ENCODE measurements at regions not wholly inside any gene's neighbourhood (a gene's known extent, or its start where the extent isn't known, plus 50 kb on each side); places are given as distances from the start of the nearest gene placed in this dataset.
"Not testable (repeated sequence)": the region's sequence is repeated elsewhere in the genome, so short reads cannot be mapped to it uniquely, and the experiment has no call there.

DNA sequence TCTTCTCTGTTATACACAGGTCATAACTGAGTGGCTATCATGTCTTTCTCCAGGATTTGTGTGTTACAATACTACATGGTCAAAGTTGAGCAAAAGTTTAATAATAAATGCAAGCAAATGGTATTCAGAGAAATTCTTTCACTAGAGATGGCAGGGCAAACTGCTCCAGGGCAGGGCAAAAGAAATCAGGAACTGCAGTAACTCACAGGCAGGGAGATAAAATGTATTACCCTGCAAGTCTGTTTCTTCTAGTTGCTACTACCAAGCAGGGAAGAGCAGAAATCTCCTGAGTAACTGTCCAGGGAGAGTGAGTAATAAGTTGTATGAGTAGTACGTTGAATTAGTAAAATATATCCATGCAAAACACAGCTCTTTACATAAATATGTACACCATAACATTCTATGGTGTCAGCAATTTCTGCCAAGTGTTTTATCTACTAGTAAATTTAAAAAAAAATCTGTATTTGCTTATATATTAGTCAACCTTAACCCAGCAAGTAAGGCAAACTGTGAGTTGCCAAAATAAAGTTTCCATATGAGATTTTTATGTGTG, 404.1 kb downstream of the ZEB2 start:
- no peak for DNase-seq

- no peak for DNase-seq
Measured at GRCh38 chr2:144114760-144115159, 405.2 kb downstream of the ZEB2 start.

DNA sequence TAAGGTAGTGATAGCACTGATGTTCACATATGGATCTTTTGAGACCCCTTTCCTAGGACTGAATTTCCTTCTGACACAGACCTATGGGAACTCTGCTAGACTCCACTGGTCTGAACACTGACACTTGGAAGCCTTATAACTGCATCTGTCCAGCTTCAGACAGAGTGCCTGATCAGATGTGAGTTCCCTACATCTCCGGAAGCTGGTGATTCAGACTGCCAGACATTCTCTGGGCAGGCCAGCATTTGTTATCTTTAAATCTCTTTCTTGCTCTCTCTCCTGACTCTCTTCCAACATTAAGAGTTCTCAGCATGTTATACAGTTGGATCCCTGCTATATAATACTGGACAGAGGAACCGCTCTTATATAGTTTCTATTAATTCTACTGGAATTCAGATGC, 408.5 kb downstream of the ZEB2 start:
- DNase-seq = no peak

GRCh38 chr2:144106104-144106503, 413.8 kb downstream of the ZEB2 start:
- not testable (repeated sequence) for DNase-seq

DNA sequence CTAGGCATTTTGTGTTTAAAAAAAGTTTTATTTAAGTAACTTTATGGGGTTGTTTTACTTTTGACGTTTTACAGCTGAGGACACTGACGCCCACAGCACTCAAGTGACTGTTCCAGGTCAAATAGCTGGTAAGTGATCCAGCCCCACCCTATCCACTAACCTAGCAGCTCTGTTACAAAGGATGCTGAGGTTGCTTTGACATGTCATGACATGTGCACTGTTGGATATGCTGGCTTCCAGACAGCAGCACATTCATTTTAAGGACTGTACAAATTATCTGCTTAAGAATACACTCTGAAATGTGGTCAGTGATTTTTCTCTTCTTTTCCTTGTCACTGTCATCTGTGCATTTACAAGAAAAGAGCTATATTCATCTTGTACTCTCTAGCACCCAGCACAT, 417.5 kb downstream of the ZEB2 start:
- DNase-seq = no peak

DNA sequence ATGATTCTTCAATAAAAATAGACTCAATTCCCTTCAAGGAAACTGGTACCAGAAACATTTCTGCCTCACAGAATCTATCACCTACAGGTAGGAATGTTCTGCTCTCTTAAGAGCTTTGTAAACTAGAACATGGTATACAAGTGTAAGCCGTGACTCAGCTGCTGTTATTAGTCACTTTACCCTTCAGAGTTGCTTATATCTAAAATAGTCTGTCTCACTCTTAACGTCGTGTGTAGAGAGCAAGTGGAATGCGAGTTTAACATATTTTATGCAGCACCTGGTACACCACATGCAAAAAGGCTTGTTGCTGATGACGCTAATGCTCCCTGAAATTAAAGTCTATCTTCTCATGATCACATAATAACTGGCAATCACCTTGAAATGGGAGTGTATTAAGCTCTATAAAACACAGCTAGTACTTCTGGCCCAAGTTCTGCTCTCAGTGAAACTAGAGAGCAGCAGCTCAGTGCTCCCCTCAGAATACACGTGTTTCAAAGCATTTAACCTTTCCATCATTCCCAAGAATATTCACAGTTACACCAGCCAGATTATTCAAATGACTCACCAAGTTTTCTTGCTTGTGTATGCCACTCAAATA, 420.0 kb downstream of the ZEB2 start:
- no peak for DNase-seq

DNA sequence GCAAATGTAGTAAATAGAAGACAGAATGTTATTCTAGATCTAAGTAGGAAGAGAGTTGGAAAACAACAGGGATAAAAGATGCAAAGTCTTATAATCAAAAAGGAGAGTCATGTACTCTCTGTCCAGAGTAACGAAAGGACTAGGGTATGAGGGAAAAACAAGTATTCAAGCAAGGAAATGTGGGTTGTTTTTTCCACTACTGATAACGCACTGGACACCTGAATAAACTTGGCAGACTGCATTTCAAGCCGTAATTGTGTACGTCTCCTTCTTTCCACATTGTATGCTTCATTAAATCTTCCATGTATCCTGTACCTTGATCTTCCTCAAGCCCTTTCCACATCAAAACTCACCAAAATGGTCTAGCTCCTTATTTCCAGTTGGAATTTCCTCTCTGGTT, 420.6 kb downstream of the ZEB2 start:
- DNase-seq = no peak

GRCh38 chr2:144097440-144098225, 422.3 kb downstream of the ZEB2 start:
- DNase-seq = no peak

- DNase-seq = no peak
Measured at GRCh38 chr2:144096531-144096930, 423.4 kb downstream of the ZEB2 start.

DNA sequence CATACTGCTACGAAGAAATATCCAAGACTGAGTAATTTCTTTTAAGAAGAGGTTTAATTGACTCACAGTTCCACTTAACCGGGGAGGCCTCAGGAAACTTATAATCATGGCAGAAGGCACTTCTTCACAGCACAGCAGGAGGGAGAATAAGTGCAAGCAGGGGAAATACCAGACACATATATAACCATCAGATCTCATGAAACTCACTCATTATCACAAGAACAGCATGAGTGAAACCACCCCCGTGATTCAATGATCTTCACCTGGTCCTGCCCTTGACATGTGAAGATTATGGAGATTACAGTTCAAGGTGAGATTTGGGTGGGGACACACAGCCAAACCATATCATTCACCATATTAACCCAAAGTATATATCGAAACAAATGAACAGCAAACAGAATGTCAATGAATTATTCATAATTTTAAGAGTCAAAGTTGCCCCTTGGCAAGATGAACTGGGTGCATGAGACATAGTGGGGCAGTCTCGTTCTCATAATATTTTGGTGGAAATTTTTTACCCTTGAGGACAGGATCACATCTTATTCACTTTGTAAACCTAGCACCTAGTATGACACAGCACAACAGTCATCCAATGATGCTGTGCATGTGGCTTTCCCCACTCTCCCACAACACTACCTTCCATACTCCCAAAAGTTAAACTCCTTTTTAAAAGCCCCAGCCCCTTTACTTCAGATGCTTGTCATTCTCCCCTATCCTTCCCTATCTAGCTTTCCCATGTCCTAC, 425.3 kb downstream of the ZEB2 start:
- no peak for DNase-seq

DNA sequence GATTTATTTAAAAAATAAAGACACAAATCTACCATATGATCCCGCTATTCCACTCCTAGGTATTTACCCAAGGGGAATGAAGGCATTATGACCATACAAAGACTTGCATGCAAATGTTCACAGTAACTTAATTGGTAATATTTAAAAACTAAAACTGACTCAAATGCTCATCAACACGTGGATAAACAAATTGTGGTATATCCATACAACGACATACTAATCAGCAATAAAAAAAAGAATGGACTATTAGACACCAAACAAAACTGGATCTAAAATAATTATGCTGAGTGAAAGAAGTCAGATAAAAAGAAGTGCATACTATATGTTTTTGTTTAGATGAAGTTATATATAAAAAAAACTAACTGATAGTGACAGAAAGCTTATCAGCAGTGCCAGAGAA, 428.3 kb downstream of the ZEB2 start:
- no peak for DNase-seq

- no peak for DNase-seq
Measured at GRCh38 chr2:144088863-144089262, 431.1 kb downstream of the ZEB2 start.

DNA sequence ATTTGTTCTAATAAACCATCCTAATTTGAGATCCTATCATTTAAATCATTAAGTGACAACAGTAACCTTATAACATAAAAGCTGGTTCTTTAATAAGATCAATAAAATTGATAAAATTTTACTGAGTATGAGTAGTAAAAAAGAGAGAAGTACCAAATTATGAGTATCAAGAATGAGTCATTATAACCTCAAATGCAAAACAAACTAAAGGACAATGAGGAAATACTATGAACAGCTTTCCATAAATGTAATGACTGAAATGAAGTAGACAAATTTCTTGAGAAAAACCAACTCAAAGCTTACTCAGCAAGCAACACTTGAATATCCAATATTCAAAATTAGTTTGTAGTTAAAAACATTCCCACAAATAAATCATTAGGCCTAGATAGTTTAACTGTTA, 433.0 kb downstream of the ZEB2 start:
- peak; percentile 49 to 54 for DNase-seq

GRCh38 chr2:144085016-144085415, 434.9 kb downstream of the ZEB2 start:
- DNase-seq = no peak

- no peak for DNase-seq
Measured at GRCh38 chr2:144084114-144084661, 435.7 kb downstream of the ZEB2 start.

- DNase-seq = no peak
Measured at GRCh38 chr2:144083211-144083610, 436.7 kb downstream of the ZEB2 start.

GRCh38 chr2:144082777-144083176, 437.1 kb downstream of the ZEB2 start:
- no peak for DNase-seq

GRCh38 chr2:144082327-144082726, 437.6 kb downstream of the ZEB2 start:
- DNase-seq = no peak

DNA sequence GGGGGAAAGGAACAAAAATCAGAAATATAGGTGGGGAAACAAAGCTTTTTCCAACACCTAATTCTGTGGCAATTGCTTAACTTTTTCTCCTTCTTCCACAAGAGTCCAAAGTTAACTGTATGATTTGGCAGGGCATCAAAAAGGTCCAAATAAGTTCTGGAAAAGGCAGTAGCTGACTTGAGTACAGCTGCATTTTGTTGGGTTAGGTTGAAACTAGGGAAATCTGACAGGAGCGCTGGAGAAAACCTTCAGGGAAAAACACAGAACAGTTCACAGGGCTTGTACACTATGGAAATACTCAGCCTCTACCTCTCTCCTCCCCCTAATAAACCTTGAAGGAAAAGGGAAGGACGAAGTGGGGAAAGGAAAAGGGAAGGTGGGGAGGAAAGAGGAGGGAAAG, 438.6 kb downstream of the ZEB2 start:
- DNase-seq = no peak

- no peak for DNase-seq
Measured at GRCh38 chr2:144079803-144080202, 440.1 kb downstream of the ZEB2 start.

DNA sequence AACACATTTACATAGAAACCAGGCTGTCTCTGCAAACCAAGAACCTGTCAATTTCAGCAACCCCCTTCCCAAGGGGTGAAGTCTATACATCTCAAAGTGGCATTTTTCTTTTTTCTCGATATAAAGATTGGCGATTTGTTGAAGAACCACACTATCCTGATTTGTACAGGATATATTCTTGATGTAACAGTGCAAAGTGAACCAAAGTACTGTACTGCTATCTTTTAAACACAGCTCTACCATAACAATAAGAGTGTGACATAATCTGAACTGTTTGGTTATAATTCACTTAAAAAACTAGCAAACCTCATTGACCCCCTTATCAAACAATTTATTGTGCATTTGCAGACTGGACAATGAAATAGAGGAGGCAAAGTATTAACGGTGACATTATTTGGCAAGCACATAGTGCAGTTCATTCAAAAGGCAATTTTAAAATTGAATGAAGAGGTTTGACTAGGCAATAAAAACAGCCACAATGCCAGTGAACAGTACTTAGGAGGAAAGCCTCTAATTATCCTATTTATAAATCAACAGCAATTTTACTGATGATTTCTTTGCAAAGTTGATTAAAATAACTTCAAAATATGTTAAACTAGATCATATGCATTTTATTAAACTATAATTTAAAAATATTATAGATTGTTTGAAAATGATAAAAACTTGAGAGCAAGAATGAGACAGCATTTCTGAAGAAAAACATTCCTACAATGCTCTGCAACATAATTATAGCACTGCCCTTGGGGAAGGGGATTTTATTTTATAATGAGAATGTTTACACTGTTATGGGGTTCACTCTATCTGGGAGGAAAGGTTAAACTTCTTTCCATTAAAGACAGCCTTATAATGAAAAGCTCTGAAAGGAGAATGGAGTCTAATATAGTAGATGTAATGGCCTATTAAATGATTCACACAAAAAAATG, 440.9 kb downstream of the ZEB2 start:
- DNase-seq = no peak

DNA sequence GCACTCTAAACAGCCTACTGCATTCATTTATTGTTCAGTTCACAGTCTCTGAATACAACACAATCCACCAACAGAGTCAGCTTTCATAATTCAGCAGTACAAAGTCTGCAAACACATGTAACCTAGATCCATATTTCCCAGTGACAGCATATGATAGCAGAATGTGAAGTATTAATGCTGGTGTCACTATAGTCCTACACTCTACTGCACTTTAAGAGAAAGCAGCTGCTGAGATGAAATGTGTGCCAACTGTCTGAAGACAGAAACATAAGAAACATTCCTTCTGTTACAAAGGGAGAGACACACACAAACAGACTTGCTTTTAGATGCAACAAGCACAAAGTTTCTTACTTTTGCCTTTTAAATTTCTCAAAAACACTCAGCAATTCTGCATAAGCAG, 441.8 kb downstream of the ZEB2 start:
- DNase-seq = no peak

Data from inflammatory macrophage treated with lipopolysaccharide for 1 hour (primary cell).